SU-DHL-6 (cell line): ENCODE measurements at regions not wholly inside any gene's neighbourhood (a gene's known extent, or its start where the extent isn't known, plus 50 kb on each side); places are given as distances from the start of the nearest gene placed in this dataset.

Experiments used
- EZH2phosphoT487 ChIP-seq: fragments of 200-600 bp; sonication (generic), shearing (Covaris generic); conservative IDR thresholded peaks from 2 replicates; pipeline ENCODE4 v1.6.1; 2018; ENCODE audit warnings: mild to moderate bottlenecking, antibody characterized with exemption, low read length, moderate library complexity, mixed read lengths
- TF ChIP-seq, protein P1 (sequence below): fragments of 200-600 bp; sonication (generic); IDR thresholded peaks from one replicate; pipeline ENCODE4 v1.5.1; 2017; ENCODE audit warnings: antibody characterized with exemption, mild to moderate bottlenecking, low read length, moderate library complexity; ENCODE audit not compliant: insufficient read depth, poor library complexity, severe bottlenecking

DNA sequence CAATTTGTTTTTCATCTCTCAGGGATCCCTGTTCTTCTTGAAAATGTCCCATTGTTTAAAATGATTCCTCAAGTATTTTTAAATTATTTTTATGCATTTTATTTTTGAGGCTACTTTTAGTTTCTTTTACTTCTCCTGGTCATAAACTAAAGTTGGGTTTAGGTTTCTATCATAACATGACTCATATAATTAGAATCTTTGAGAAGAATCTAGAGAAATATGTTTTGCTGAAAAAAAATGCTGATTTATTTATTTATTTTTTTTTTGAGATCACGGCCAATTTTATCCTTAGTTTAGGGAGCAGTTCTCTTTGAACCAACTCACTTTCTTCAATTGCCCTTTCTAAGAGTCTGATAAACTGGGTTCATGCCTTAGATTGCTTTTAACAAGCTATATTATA lies 1157.1 kb downstream of the BCL11B start:
- TF ChIP-seq, protein P1, sequence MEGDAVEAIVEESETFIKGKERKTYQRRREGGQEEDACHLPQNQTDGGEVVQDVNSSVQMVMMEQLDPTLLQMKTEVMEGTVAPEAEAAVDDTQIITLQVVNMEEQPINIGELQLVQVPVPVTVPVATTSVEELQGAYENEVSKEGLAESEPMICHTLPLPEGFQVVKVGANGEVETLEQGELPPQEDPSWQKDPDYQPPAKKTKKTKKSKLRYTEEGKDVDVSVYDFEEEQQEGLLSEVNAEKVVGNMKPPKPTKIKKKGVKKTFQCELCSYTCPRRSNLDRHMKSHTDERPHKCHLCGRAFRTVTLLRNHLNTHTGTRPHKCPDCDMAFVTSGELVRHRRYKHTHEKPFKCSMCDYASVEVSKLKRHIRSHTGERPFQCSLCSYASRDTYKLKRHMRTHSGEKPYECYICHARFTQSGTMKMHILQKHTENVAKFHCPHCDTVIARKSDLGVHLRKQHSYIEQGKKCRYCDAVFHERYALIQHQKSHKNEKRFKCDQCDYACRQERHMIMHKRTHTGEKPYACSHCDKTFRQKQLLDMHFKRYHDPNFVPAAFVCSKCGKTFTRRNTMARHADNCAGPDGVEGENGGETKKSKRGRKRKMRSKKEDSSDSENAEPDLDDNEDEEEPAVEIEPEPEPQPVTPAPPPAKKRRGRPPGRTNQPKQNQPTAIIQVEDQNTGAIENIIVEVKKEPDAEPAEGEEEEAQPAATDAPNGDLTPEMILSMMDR: no peak
- TF ChIP-seq EZH2phosphoT487: no peak
